ENCODE measurements at regions not wholly inside any gene's neighbourhood (a gene's known extent, or its start where the extent isn't known, plus 50 kb on each side); places are given as distances from the start of the nearest gene placed in this dataset.

GRCh38 chr13:31048521-31048920 is 113.2 kb downstream of the HSPH1 start:
- no peak for DNase-seq

GRCh38 chr13:31046711-31047279 is 114.3 kb downstream of the TEX26 start:
- no peak for DNase-seq

GRCh38 chr13:31045286-31046081 is 113.0 kb downstream of the TEX26 start:
- peak; percentile 81 to 85 for DNase-seq

GRCh38 chr13:31044364-31045285 is 112.2 kb downstream of the TEX26 start:
- DNase-seq: peak; percentile 80 to 81

- no peak for DNase-seq
These were observed 111.5 kb downstream of the TEX26 start for GRCh38 chr13:31043957-31044356.

GRCh38 chr13:31042481-31043165 is 110.2 kb downstream of the TEX26 start:
- DNase-seq: no peak

GRCh38 chr13:31042049-31042448 is 109.6 kb downstream of the TEX26 start:
- no peak for DNase-seq

GRCh38 chr13:31038834-31039552 is 106.5 kb downstream of the TEX26 start:
- no peak for DNase-seq

- DNase-seq: no peak
These were observed 105.5 kb downstream of the TEX26 start for GRCh38 chr13:31037874-31038500.

GRCh38 chr13:31036731-31037695 is 104.6 kb downstream of the TEX26 start:
- no peak for DNase-seq

- DNase-seq: no peak
These were observed 102.9 kb downstream of the TEX26 start for GRCh38 chr13:31035185-31035965.

GRCh38 chr13:31032528-31033113 is 100.2 kb downstream of the TEX26 start:
- no peak for DNase-seq

- DNase-seq: no peak
These were observed 99.0 kb downstream of the TEX26 start for GRCh38 chr13:31031482-31031881.

GRCh38 chr13:31029102-31029501 is 96.6 kb downstream of the TEX26 start:
- DNase-seq: no peak

- no peak for DNase-seq
These were observed 94.7 kb downstream of the TEX26 start for GRCh38 chr13:31027136-31027535.
